HG03139 (cell line): ENCODE measurements at regions not wholly inside any gene's neighbourhood (a gene's known extent, or its start where the extent isn't known, plus 50 kb on each side); places are given as distances from the start of the nearest gene placed in this dataset.
"Not testable (repeated sequence)": the region's sequence is repeated elsewhere in the genome, so short reads cannot be mapped to it uniquely, and the experiment has no call there.

Experiments
- ATAC-seq: cut with Tn5 transposase; IDR thresholded peaks from one replicate; pipeline ENCODE4 v1.9.1; 2021; ENCODE audit not compliant: unreplicated experiment

GRCh38 chr12:86647800-86648199, 391.6 kb upstream of the MGAT4C start:
- no peak for ATAC-seq

- ATAC-seq = no peak
These were observed 378.5 kb upstream of the MGAT4C start for GRCh38 chr12:86634456-86635410.

GRCh38 chr12:86627001-86627400, 370.8 kb upstream of the MGAT4C start:
- ATAC-seq = no peak

GRCh38 chr12:86623267-86623666, 367.1 kb upstream of the MGAT4C start:
- no peak for ATAC-seq

- no peak for ATAC-seq
These were observed 365.8 kb upstream of the MGAT4C start for GRCh38 chr12:86621957-86622356.

- no peak for ATAC-seq
These were observed 357.1 kb upstream of the MGAT4C start for GRCh38 chr12:86613311-86613710.

GRCh38 chr12:86608638-86609037, 352.4 kb upstream of the MGAT4C start:
- ATAC-seq = no peak

GRCh38 chr12:86601550-86602308, 345.5 kb upstream of the MGAT4C start:
- no peak for ATAC-seq

GRCh38 chr12:86600664-86601231, 344.6 kb upstream of the MGAT4C start:
- ATAC-seq = no peak

GRCh38 chr12:86597431-86597830, 341.2 kb upstream of the MGAT4C start:
- ATAC-seq = no peak

- ATAC-seq = no peak
These were observed 334.1 kb upstream of the MGAT4C start for GRCh38 chr12:86590296-86590695.

GRCh38 chr12:86574143-86574542, 318.0 kb upstream of the MGAT4C start:
- ATAC-seq = no peak

GRCh38 chr12:86572455-86572854, 316.3 kb upstream of the MGAT4C start:
- no peak for ATAC-seq

GRCh38 chr12:86565038-86565437, 308.8 kb upstream of the MGAT4C start:
- ATAC-seq = no peak

GRCh38 chr12:86555491-86555890, 299.3 kb upstream of the MGAT4C start:
- ATAC-seq = not testable (repeated sequence)

GRCh38 chr12:86551146-86551571, 295.0 kb upstream of the MGAT4C start:
- ATAC-seq = no peak

GRCh38 chr12:86550218-86551145, 294.3 kb upstream of the MGAT4C start:
- ATAC-seq = no peak

GRCh38 chr12:86543716-86544115, 287.5 kb upstream of the MGAT4C start:
- no peak for ATAC-seq

GRCh38 chr12:86530996-86531655, 274.9 kb upstream of the MGAT4C start:
- no peak for ATAC-seq

- ATAC-seq = no peak
These were observed 269.9 kb upstream of the MGAT4C start for GRCh38 chr12:86526060-86526595.
